Stomach (tissue), 8 donors: ENCODE measurements at regions not wholly inside any gene's neighbourhood (a gene's known extent, or its start where the extent isn't known, plus 50 kb on each side); places are given as distances from the start of the nearest gene placed in this dataset.
A peak's percentile ranks its signal among the peaks of the same experiment; 100 is the strongest.

Source experiments
- DNase-seq, 2 donors: peaks; one replicate each; pipeline versions ENCODE4 v3.0.0 to v3.0.0-alpha.2; 2013 to 2019
- H3K27ac ChIP-seq, 5 donors: fragments of 200-600 bp in 4 of 5; sonication (generic) in 4 of 5; one replicate each; pipeline ENCODE4 v1.5.1; 2013 to 2019; ENCODE audit warnings: mild to moderate bottlenecking in 1 of 5, moderate library complexity in 1 of 5
- H3K27me3 ChIP-seq, 3 donors: fragments of 200-600 bp; sonication (generic); one replicate each; pipeline ENCODE4 v1.5.1; 2017 to 2019; ENCODE audit warnings: mixed run types in 1 of 3
- H3K36me3 ChIP-seq, 4 donors: fragments of 200-600 bp; sonication (generic); 1 replicate in 3 of 4; 2 replicates in 1 of 4; pipeline ENCODE4 v1.5.1; 2016 to 2019
- H3K4me1 ChIP-seq, 4 donors: fragments of 200-600 bp; sonication (generic); one replicate each; pipeline ENCODE4 v1.5.1; 2016 to 2019
- H3K4me3 ChIP-seq, 4 donors: fragments of 200-600 bp; sonication (generic) in 3 of 4; one replicate each; pipeline ENCODE4 v1.5.1; 2016 to 2019; ENCODE audit warnings: mild to moderate bottlenecking in 1 of 4
- H3K9me3 ChIP-seq, 4 donors: fragments of 200-600 bp; sonication (generic); one replicate each; pipeline ENCODE4 v1.5.1; 2016 to 2019
- CTCF ChIP-seq, 7 experiments: fragments of 450-650 bp in 4 of 7; fragments of 200-600 bp in 3 of 7; sonication (generic) in 3 of 7; IDR thresholded peaks; one replicate each; pipeline ENCODE4 v1.5.1; 2016 to 2019; ENCODE audit warnings: antibody characterized with exemption in 7 of 7, control low read depth in 2 of 7, mild to moderate bottlenecking in 1 of 7
- EP300 ChIP-seq: sonication (generic); formaldehyde crosslinking; IDR thresholded peaks from one replicate; pipeline ENCODE4 v1.6.1; 2017; ENCODE audit warnings: antibody characterized with exemption
- POLR2A ChIP-seq, 4 donors: fragments of 450-650 bp; IDR thresholded peaks; one replicate each; pipeline ENCODE4 v1.6.1; 2016; ENCODE audit warnings: antibody characterized with exemption in 4 of 4, control low read depth in 2 of 4, mild to moderate bottlenecking in 1 of 4, moderate library complexity in 1 of 4
- POLR2AphosphoS5 ChIP-seq, 3 donors: sonication (generic); formaldehyde crosslinking; IDR thresholded peaks; one replicate each; pipeline ENCODE4 v1.6.1; 2016; ENCODE audit warnings: antibody characterized with exemption in 3 of 3
- WGBS, 5 donors: extraction: QIAGEN DNeasy Blood & Tissue Kit in 3 of 5; methylation state at CpG; one replicate each; pipeline versions ENCODE4 v1.1.5 to v1.1.7; 2013 to 2018; 5-methylcytosine and 5-hydroxymethylcytosine counted together
- intact Hi-C: fragments of 100-400 bp; cut with DNase I; formaldehyde crosslinking; loops from one replicate; pipeline ENCODE4 v1.15.1; 2023; ENCODE audit warnings: low total_unique reads
- donor health status: healthy with polysubstance abuse.
- donor health status: Bipolar disorder and iron deficiency.
- donor health status: healthy.

DNA sequence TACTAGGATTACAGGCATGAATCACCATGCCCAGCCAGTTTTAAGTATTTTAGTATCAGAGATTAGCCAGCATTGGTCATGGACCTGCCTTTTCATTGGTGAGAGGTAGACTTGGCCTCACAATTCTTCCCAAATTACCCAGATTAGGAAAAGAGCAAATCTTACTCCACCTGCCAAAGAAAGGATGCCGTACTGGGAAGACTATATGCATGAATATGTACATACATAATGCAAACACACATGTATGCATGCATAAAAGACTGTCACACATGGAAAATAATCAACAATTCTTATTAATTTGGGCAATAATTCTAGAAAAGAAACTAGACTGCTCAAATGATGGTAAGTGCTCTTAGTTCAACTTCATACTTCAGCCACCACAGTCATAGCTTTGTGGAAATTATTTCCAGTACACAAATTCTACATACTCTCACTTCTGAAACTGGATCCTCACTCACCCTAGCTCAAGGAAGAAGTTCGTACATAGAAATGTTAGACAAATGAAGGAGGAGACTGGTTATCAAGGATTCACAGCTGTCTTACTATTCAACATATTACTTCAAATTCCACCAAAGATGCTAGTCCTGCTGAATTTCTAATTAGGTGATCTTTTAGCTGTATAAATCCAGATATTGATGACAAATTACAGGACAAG is 73.7 kb downstream of the MINAR2 start:
- WGBS, 5 donors, result 52 to 74% (median 66%) methylated on average over 2 of the region's 2 CpGs
- no peaks in the 10 kb centered on the region for H3K36me3 ChIP-seq
- TF ChIP-seq CTCF (IDR thresholded peaks at IDR 0.05), result no peak
- no peak for TF ChIP-seq EP300
- TF ChIP-seq POLR2AphosphoS5 (IDR thresholded peaks at IDR 0.05), result no peak
- TF ChIP-seq POLR2A (IDR thresholded peaks at IDR 0.05), result no peak
- H3K27ac ChIP-seq, result no peak overlapping the region
- H3K9me3 ChIP-seq, result no peaks in the 10 kb centered on the region
- H3K4me3 ChIP-seq, result no peak overlapping the region
- no peaks in the 10 kb centered on the region for H3K4me1 ChIP-seq
- intact Hi-C loops, result no loop called here
- H3K27me3 ChIP-seq, result no peaks in the 10 kb centered on the region
- DNase-seq, result no peak

DNA sequence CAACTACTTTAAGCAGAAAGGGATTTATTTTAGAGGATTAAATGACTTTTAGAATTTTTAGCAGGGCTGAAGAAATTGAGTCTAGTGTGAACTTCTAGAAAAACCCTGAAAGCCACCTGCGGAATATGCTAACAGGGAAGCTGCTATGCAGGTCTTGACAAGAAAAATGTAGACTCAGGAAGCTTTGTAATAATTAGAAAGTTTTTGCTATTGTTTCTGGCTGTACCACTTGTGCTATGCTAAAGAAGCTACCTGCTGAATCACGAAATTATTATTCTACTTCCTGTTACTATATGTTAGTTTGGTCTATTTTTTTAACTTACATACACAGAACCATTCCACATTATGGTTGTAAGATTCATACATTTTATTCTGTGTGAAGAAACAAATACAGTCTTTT is 74.0 kb upstream of the CHSY3 start:
- 62 to 77% (median 68%) methylated on average over 2 of the region's 2 CpGs for WGBS, 5 donors
- Histone ChIP-seq H3K9me3 (no peaks in the 10 kb centered on the region), H3K36me3 (no peaks in the 10 kb centered on the region), H3K27me3 (no peaks in the 10 kb centered on the region), H3K4me3 (no peak overlapping the region), H3K27ac (no peak overlapping the region), H3K4me1 (no peaks in the 10 kb centered on the region)
- DNase-seq, result no peak
- intact Hi-C loops, result no loop called here
- TF ChIP-seq POLR2A (IDR thresholded peaks at IDR 0.05), result no peak

- intact Hi-C loops, result no loop called here
Observed at GRCh38 chr5:129836321-129836720, 67.9 kb upstream of the CHSY3 start.

DNA sequence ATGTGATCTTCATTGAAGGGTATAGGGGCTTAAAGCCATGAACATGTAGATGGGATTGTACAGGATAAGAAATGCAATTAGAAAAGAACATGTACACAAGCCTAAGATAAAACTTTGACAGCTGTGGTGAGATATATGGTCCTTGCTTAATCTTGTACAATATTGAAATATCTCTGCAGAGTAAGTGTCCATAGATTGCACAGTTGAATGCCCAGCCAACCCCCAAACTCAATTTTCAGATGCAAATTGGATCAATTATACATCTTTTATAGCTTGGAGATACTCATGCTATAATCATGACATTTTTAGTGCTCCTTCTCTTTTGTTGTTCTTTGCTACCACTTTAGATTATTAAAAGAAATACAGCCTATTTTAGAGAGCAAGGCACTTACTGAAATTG is 59.5 kb upstream of the CHSY3 start:
- Histone ChIP-seq H3K27ac (no peak overlapping the region), H3K4me1 (no peaks in the 10 kb centered on the region), H3K9me3 (no peaks in the 10 kb centered on the region), H3K36me3 (no peaks in the 10 kb centered on the region), H3K4me3 (no peak overlapping the region), H3K27me3 (no peaks in the 10 kb centered on the region)
- intact Hi-C loops, result no loop called here
- TF ChIP-seq EP300, result no peak
- TF ChIP-seq POLR2AphosphoS5 (IDR thresholded peaks at IDR 0.05), result no peak
- no peak for DNase-seq

More at GRCh38 chr5:129836321-129836720, 67.9 kb upstream of the CHSY3 start:
- Histone ChIP-seq H3K27me3 (no peaks in the 10 kb centered on the region), H3K4me1 (no peaks in the 10 kb centered on the region), H3K27ac (no peak overlapping the region), H3K4me3 (no peak overlapping the region), H3K36me3 (no peaks in the 10 kb centered on the region), H3K9me3 (no peaks in the 10 kb centered on the region)
- no peak for DNase-seq
- WGBS, 5 donors, result 64 to 84% (median 71%) methylated on average over 2 of the region's 2 CpGs
- no peak for TF ChIP-seq EP300
- TF ChIP-seq POLR2AphosphoS5 (IDR thresholded peaks at IDR 0.05), result no peak

DNA sequence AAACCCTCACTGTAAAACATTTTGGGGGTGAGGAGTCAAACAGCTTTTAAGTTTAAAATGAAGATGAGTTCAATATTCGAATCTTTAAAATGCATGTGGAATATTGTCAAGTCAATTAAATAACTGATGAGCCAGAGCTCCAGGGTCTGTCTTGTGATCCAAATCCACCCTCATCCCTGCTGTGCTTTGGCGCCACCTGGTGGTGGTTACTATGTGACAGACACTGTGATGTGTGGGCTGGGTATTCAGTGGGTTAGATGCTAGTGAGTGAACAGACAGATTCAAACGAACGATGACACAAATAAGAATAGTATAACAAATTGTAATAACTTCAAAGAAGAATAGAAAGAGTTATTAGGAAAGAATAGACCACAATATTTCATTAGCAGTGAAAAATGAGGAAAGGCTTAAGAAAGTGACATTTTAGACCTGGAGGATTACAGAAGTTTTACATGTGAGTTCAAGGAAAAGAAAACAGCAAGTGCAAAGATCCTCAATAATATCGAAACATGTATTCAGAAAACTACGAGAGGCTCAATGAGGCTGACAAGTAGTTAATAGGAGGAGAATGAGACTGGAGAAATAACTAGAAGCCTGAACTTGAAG is 51.4 kb upstream of the CHSY3 start:
- Histone ChIP-seq H3K4me1 (no peaks in the 10 kb centered on the region), H3K36me3 (no peaks in the 10 kb centered on the region), H3K4me3 (no peak overlapping the region), H3K27ac (no peak overlapping the region), H3K27me3 (no peaks in the 10 kb centered on the region), H3K9me3 (no peaks in the 10 kb centered on the region)
- peak; percentile 76 to 85 for DNase-seq
- intact Hi-C loops, result no loop called here
- TF ChIP-seq CTCF (IDR thresholded peaks at IDR 0.05), result peak in 4 of 7 experiments; percentile 59 to 89 (median 65)
- TF ChIP-seq POLR2AphosphoS5 (IDR thresholded peaks at IDR 0.05), result no peak
- TF ChIP-seq POLR2A (IDR thresholded peaks at IDR 0.05), result no peak
- TF ChIP-seq EP300, result no peak
- 19 to 30% (median 24%) methylated on average over 6 of the region's 6 CpGs for WGBS, 5 donors

- TF ChIP-seq CTCF (IDR thresholded peaks at IDR 0.05) (no peak), EP300 (no peak), POLR2A (IDR thresholded peaks at IDR 0.05) (no peak), POLR2AphosphoS5 (IDR thresholded peaks at IDR 0.05) (no peak)
- no peaks in the 10 kb centered on the region for H3K4me1 ChIP-seq
- no peaks in the 10 kb centered on the region for H3K36me3 ChIP-seq
- H3K4me3 ChIP-seq, result no peak overlapping the region
- no peak for DNase-seq
- no peaks in the 10 kb centered on the region for H3K9me3 ChIP-seq
- 29 to 46% (median 38%) methylated on average over 5 of the region's 5 CpGs for WGBS, 5 donors
- no peaks in the 10 kb centered on the region for H3K27me3 ChIP-seq
- no peak overlapping the region for H3K27ac ChIP-seq
- intact Hi-C loops, result no loop called here
Observed at GRCh38 chr5:129853588-129853987, 50.7 kb upstream of the CHSY3 start.
